Ovary (tissue), 3 donors: ENCODE measurements at regions not wholly inside any gene's neighbourhood (a gene's known extent, or its start where the extent isn't known, plus 50 kb on each side); places are given as distances from the start of the nearest gene placed in this dataset.

ENCODE experiments used
- EP300 ChIP-seq: sonication (generic); formaldehyde crosslinking; IDR thresholded peaks from one replicate; pipeline ENCODE4 v1.6.1; 2017; ENCODE audit warnings: antibody characterized with exemption
- POLR2A ChIP-seq: fragments of 450-650 bp; IDR thresholded peaks from one replicate; pipeline ENCODE4 v1.6.1; 2017; ENCODE audit warnings: antibody characterized with exemption, mild to moderate bottlenecking, moderate library complexity
- TF ChIP-seq, protein P1 (sequence below), 3 donors: fragments of 450-650 bp in 2 of 3; fragments of 200-600 bp in 1 of 3; IDR thresholded peaks; one replicate each; pipeline versions ENCODE4 v1.5.1 to v1.8.0; 2016 to 2022; ENCODE audit warnings: antibody characterized with exemption in 3 of 3, mild to moderate bottlenecking in 1 of 3
- donor health status: DM: no; HTN: no; CAD: no.

DNA sequence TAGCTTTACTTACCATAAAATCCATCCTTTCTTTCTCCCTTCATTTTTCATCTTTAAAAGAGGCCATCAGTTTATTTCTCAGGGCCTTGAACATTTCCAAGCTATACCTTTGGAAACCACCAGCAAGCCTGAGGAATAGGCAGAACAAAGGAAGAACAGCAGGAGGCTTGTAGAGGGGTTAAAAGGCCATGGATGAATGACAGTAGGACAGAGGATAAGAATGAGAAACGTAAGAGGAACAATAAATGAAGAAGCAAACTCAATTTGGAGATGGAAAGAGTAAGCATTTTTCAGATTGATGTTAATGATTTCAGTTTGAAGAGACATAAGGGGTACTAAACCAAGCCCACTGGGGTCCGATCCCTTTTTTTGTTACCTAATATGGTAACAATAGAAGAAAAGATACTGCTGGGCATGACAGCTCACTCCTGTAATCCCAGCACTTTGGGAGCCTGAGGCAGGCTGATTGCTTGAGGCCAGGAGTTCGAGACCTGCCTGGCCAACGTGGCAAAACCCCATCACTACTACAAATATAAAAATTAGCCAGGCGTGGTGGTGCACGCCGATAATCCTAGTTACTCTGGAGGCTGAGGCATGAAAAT, 106.6 kb upstream of the NMUR2 start:
- TF ChIP-seq, protein P1, sequence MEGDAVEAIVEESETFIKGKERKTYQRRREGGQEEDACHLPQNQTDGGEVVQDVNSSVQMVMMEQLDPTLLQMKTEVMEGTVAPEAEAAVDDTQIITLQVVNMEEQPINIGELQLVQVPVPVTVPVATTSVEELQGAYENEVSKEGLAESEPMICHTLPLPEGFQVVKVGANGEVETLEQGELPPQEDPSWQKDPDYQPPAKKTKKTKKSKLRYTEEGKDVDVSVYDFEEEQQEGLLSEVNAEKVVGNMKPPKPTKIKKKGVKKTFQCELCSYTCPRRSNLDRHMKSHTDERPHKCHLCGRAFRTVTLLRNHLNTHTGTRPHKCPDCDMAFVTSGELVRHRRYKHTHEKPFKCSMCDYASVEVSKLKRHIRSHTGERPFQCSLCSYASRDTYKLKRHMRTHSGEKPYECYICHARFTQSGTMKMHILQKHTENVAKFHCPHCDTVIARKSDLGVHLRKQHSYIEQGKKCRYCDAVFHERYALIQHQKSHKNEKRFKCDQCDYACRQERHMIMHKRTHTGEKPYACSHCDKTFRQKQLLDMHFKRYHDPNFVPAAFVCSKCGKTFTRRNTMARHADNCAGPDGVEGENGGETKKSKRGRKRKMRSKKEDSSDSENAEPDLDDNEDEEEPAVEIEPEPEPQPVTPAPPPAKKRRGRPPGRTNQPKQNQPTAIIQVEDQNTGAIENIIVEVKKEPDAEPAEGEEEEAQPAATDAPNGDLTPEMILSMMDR (IDR thresholded peaks at IDR 0.05) = no peak
- no peak for TF ChIP-seq EP300
- no peak for TF ChIP-seq POLR2A
